PC-9 (cell line): ENCODE measurements at regions not wholly inside any gene's neighbourhood (a gene's known extent, or its start where the extent isn't known, plus 50 kb on each side); places are given as distances from the start of the nearest gene placed in this dataset.

Source experiments
- BruUV-seq: library from RNA; stranded (reverse); fragments of 400-500 nt; replicated peaks from 2 replicates; lab custom pipeline; 2021; lab: Mats Ljungman, UMichigan
- CTCF ChIA-PET: fragments of 300-600 bp; sonication (Branson Sonifier 250); formaldehyde crosslinking; loops from one replicate; lab custom pipeline; 2022; ENCODE audit warnings: antibody characterized with exemption; lab: Charles Lee
- POLR2A ChIA-PET: fragments of 300-600 bp; sonication (Branson Sonifier 250); formaldehyde crosslinking; loops from one replicate; lab custom pipeline; 2022; ENCODE audit warnings: antibody characterized with exemption; ENCODE audit not compliant: unreplicated experiment; lab: Charles Lee
- DNase-seq, 2 experiments: peaks; one replicate each; pipeline versions ENCODE4 v3.0.0 to v3.0.0-alpha.2; 2015 to 2022; ENCODE audit warnings: mixed read lengths in 1 of 2
- H2AFZ ChIP-seq: fragments of 200-600 bp; sonication (generic); 2 replicates; pipeline ENCODE4 v1.8.1; 2017; ENCODE audit warnings: antibody characterized with exemption
- H3F3A ChIP-seq: fragments of 200-600 bp; sonication (generic); 2 replicates; pipeline ENCODE4 v1.8.1; 2017; ENCODE audit warnings: antibody characterized with exemption, mild to moderate bottlenecking, low read depth; ENCODE audit not compliant: insufficient read depth
- H3K27ac ChIP-seq: fragments of 200-600 bp; sonication (generic); 2 replicates; pipeline ENCODE4 v1.6.1; 2016; ENCODE audit warnings: mixed run types
- H3K27me3 ChIP-seq: fragments of 200-600 bp; sonication (generic); 2 replicates; pipeline ENCODE4 v1.6.1; 2016; ENCODE audit warnings: low read depth, mixed run types; ENCODE audit not compliant: insufficient read depth
- H3K36me3 ChIP-seq: fragments of 200-600 bp; sonication (generic); 2 replicates; pipeline ENCODE4 v1.6.1; 2016; ENCODE audit warnings: low read depth, mixed run types
- H3K4me1 ChIP-seq: fragments of 200-600 bp; sonication (generic); replicated peaks from 2 replicates; pipeline ENCODE4 v1.6.1; 2016; ENCODE audit warnings: mixed run types; ENCODE audit not compliant: insufficient read depth
- H3K4me2 ChIP-seq: fragments of 200-600 bp; sonication (generic); 2 replicates; pipeline ENCODE4 v1.6.1; 2017; ENCODE audit warnings: mixed run types
- H3K4me3 ChIP-seq: fragments of 200-600 bp; sonication (generic); 2 replicates; pipeline ENCODE4 v1.6.1; 2016; ENCODE audit warnings: mixed run types
- H3K79me2 ChIP-seq: fragments of 200-600 bp; sonication (generic); 2 replicates; pipeline ENCODE4 v1.6.1; 2017; ENCODE audit warnings: low read depth, mixed run types
- H3K9me2 ChIP-seq: fragments of 200-600 bp; sonication (generic); 2 replicates; pipeline ENCODE4 v1.8.1; 2017; ENCODE audit warnings: mild to moderate bottlenecking; ENCODE audit not compliant: insufficient read depth
- H3K9me3 ChIP-seq: fragments of 200-600 bp; sonication (generic); 2 replicates; pipeline ENCODE4 v1.8.1; 2016; ENCODE audit warnings: low read depth; ENCODE audit not compliant: insufficient read depth
- H4K20me1 ChIP-seq: fragments of 200-600 bp; sonication (generic); 2 replicates; pipeline ENCODE4 v1.8.1; 2017; ENCODE audit not compliant: insufficient read depth
- EZH2 ChIP-seq: fragments of 200-600 bp; sonication (generic); IDR thresholded peaks from 2 replicates; pipeline ENCODE4 v1.8.0; 2017; ENCODE audit warnings: antibody characterized with exemption, low read depth
- intact Hi-C: fragments of 100-400 bp; cut with micrococcal nuclease; formaldehyde crosslinking; loops from one replicate; pipeline ENCODE4 v1.10.0; 2022; ENCODE audit not compliant: unreplicated experiment
- TF ChIP-seq, protein P1 (sequence below): fragments of 200-600 bp; sonication (generic); conservative IDR thresholded peaks from 2 replicates; pipeline ENCODE4 v1.6.1; 2017; ENCODE audit warnings: mixed run types, antibody characterized with exemption, mild to moderate bottlenecking, moderate library complexity

DNA sequence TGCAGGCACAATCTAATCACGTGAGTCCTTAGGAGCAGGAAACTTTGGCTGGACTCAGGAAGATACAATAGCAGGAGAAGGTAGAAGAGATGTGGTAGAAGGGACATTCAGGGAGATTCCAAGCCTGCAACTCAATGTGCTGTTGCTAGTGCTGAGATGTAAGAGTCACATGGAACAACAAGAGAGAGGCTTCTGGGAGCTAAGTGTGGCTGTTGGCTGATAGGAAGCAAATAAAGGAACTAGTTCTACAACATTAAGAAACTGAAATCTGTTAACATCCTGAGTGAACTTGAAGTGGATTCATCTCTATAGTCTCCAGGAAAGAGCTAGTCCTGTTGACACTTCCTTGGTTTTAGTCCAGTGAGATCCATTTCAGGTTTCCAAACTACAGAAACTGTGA lies 1207.4 kb downstream of the ADGRL3 start:
- CTCF ChIA-PET = interaction anchor here (0.6 kb wide), 1 partner anchor 1696 kb away, joined by 3 read pairs; no protein-coding TSS in a partner anchor
- no peak for DNase-seq
- intact Hi-C loops = no loop called here
- Histone ChIP-seq H3K4me3 (no peak overlapping the region), H3K27me3 (no peaks in the 10 kb centered on the region), H3K36me3 (no peaks in the 10 kb centered on the region), H2AFZ (no peak overlapping the region), H3K4me1 (no peaks in the 10 kb centered on the region), H3K27ac (no peak overlapping the region), H3K9me3 (no peaks in the 10 kb centered on the region), H3K4me2 (no peak overlapping the region), H4K20me1 (no peaks in the 10 kb centered on the region), H3K79me2 (no peaks in the 10 kb centered on the region), H3F3A (no peaks in the 10 kb centered on the region), H3K9me2 (no peaks in the 10 kb centered on the region)
- BruUV-seq = no TSS peak
- no peak for TF ChIP-seq EZH2
- TF ChIP-seq, protein P1, sequence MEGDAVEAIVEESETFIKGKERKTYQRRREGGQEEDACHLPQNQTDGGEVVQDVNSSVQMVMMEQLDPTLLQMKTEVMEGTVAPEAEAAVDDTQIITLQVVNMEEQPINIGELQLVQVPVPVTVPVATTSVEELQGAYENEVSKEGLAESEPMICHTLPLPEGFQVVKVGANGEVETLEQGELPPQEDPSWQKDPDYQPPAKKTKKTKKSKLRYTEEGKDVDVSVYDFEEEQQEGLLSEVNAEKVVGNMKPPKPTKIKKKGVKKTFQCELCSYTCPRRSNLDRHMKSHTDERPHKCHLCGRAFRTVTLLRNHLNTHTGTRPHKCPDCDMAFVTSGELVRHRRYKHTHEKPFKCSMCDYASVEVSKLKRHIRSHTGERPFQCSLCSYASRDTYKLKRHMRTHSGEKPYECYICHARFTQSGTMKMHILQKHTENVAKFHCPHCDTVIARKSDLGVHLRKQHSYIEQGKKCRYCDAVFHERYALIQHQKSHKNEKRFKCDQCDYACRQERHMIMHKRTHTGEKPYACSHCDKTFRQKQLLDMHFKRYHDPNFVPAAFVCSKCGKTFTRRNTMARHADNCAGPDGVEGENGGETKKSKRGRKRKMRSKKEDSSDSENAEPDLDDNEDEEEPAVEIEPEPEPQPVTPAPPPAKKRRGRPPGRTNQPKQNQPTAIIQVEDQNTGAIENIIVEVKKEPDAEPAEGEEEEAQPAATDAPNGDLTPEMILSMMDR = no peak
- POLR2A ChIA-PET = no interaction called here

DNA sequence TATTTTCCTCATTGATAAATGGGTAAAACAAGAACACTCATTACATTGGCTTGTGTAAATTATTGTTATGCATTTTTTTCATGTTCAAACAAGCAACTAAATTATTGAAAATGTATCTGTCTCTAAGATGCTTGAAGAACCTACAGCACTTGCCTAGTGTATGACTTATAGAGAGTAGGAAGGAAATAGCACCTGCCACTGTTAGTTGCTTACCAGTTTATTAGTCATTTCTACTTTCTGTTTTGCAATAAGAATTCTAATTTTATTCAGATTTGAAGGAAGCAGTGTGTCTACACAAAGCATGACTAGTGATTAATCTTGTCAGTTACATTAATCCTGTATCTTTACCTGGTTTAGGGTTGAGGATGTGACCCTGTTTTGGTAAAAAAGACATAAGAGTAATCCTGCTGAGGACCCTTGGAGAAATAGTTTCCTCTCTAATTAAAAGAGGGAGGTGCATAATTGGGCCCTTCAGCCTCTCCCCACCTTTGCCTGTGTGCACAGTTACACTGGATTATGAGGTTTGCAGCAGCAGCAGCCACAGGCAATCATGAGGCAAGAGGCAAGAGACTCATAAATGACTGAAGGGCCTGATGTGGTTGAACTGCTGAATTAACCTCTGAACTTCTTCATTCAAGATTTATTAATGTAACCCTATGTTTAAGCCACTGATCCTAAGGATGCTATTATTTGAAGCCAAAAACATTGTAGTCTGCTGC lies 1202.1 kb downstream of the ADGRL3 start:
- Histone ChIP-seq H3K27me3 (no peaks in the 10 kb centered on the region), H4K20me1 (no peaks in the 10 kb centered on the region), H3K4me1 (no peaks in the 10 kb centered on the region), H3F3A (no peaks in the 10 kb centered on the region), H3K36me3 (no peaks in the 10 kb centered on the region), H3K9me3 (no peaks in the 10 kb centered on the region), H3K9me2 (no peaks in the 10 kb centered on the region), H3K79me2 (no peaks in the 10 kb centered on the region), H2AFZ (no peak overlapping the region), H3K4me2 (no peak overlapping the region), H3K27ac (no peak overlapping the region), H3K4me3 (no peak overlapping the region)
- DNase-seq = no peak
- no TSS peak for BruUV-seq
- no peak for TF ChIP-seq EZH2
- TF ChIP-seq, protein P1 = no peak
- CTCF ChIA-PET = no interaction called here
- POLR2A ChIA-PET = no interaction called here
- intact Hi-C loops = no loop called here

DNA sequence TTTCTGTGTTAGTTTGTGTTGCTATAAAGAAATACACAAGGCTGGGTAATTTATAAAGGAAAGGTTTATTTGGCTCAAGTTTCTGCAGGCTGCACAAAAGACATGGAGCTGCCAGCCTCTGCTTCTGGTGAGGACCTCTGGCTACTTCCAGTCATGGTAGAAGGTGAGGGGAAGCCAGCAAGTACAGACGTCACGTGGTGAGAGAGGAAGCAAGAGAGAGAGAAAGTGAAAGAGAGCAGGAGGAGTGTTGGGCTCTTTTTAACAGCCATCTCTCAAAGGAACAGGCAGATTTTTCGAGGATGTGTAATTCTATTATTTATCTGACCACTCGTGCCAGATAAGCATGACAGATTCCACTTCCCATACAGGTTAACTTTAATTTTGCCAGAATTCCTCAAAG lies 1199.1 kb downstream of the ADGRL3 start:
- H3K9me3 ChIP-seq = no peaks in the 10 kb centered on the region
- H3K36me3 ChIP-seq = no peaks in the 10 kb centered on the region
- BruUV-seq = no TSS peak
- no peaks in the 10 kb centered on the region for H3K27me3 ChIP-seq
- no peak overlapping the region for H2AFZ ChIP-seq
- ChIA-PET POLR2A (no interaction called here), CTCF (no interaction called here)
- H3K4me3 ChIP-seq = no peak overlapping the region
- TF ChIP-seq, protein P1 = no peak
- no peaks in the 10 kb centered on the region for H4K20me1 ChIP-seq
- no peak for DNase-seq
- H3F3A ChIP-seq = no peaks in the 10 kb centered on the region
- no peak overlapping the region for H3K4me2 ChIP-seq
- no peaks in the 10 kb centered on the region for H3K4me1 ChIP-seq
- H3K79me2 ChIP-seq = no peaks in the 10 kb centered on the region
- no peak overlapping the region for H3K27ac ChIP-seq
- intact Hi-C loops = no loop called here
- no peaks in the 10 kb centered on the region for H3K9me2 ChIP-seq
